ENCODE measurements at regions not wholly inside any gene's neighbourhood (a gene's known extent, or its start where the extent isn't known, plus 50 kb on each side); places are given as distances from the start of the nearest gene placed in this dataset.

DNA sequence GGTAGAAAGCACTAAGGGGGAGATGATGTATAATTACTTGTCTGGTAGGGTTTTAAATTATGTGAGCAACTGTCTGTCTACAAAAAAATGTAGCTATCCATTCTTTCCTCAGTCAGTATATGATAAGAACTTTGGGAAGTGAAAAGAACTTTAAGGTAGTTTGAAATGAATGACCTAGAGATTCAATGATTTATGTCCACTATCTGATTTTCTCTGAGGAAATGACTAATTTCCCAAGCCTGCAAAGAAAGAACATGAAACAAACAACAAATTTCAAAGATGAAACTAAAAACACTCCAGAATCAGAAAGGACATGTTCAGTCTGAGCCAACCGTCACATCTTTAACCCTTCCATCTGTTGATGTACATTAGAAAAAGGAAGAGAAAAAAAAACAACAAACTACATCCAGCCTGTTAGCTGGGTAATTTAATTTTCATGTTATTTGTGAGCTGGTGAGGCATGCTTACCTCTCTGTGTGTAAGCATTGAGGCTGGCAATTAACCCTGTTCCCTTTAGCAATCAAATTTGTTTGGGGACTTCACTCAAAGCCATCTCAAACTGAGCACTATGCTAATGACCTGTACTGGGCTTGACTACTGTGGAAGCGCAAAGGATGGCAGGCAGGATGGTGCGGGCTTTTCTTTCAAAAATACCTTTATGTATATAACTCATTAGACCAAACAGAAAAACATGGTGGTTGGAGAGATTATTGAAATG, 220.1 kb downstream of the TUSC7 start:
- no peak for DNase-seq (ENCODE audit: low read depth)

DNA sequence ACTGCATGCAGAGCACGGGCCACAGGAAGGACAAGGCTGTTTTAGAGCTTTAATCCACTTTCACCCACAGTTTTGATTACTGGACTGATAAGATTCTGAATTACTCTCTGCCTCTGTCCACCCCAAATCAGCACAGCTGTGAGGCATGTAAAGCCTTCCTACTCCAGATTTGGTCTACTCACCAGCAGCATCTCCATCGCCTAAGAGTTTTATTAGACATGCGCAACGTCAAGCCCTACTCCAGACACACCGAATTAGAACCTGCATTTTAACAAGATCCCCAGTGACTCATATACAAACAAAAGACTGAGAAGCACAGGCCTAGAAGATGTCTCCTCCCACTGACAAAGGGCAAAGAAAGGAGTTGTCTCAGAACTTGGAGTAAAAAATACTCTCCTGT, 221.2 kb downstream of the TUSC7 start:
- DNase-seq (ENCODE audit: low read depth): no peak

DNA sequence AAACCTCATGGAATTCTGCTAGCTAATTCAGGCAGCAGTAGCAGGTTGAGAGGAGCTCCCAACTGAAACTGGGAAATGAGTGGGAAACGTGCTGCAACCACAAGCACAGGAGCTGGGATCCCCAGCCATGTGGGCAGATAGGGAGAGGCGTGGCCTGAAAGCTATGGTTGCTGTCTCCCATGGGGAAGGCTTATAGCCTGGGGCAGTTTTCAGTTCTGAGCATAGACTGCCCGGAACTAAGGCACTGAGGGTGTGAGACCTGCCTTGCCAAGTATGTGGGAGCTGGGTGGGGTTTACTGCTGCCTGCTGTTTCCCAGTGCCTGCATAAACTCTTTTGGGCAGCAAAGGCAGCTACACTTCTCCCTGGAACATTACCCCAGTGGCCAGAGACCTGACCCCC, 229.5 kb downstream of the TUSC7 start:
- no peak for DNase-seq (ENCODE audit: low read depth)

DNA sequence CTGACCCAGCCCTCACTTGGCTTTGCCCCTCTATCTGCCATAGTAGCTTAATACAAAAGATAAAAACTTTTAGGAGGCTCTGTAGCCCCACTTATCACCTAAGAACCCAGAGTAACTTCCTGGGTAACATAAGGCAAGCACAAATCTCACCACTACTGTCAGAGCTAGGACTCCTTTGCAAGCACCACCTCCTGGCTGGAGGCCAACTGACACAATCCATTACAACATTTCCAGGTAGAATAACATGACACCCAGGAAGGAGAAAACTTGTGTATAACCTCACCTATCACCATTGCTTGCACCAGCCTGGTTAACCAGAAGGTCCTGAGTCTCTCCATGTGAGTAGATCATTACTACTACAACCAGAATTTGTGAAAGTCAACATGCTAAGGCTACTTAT, 230.0 kb downstream of the TUSC7 start:
- DNase-seq (ENCODE audit: low read depth): no peak

DNA sequence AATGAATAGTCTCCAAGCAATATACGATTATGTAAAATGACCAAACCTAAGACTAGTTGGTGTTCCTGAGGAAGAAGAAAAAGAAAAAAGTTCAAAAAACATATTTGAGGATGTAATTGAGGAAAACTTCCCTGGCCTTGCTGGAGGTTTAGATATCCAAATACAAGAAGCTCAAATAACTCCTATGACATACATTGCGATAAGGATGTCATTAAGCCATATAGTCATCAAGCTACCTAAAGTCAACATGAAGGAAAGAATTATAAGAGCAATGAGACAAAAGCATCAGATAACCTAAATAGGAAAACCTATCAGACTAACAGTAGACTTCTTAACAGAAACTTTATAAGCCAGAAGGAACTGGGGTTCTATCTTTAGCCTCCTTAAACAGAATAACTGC, 231.1 kb downstream of the TUSC7 start:
- no peak for DNase-seq (ENCODE audit: low read depth)

DNA sequence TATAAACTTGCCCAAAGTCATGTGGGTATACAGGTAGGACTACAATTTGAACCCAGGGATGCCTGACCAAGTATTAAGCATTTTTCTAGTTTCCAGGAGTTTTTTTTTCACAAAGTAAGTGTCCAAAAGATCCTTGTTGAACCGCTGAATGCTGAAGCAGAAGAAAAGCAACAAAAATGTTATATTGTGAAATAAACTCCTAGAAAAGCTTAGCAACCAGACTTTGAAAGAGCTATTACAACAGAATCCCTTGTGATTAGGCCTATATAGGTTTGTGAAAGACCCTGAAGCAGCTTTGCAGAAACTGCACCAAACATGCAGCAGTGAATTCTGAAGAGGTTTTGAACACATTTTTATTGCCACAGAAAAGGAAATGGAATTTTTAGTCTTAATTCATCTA, 236.8 kb downstream of the TUSC7 start:
- no peak for DNase-seq (ENCODE audit: low read depth)

DNA sequence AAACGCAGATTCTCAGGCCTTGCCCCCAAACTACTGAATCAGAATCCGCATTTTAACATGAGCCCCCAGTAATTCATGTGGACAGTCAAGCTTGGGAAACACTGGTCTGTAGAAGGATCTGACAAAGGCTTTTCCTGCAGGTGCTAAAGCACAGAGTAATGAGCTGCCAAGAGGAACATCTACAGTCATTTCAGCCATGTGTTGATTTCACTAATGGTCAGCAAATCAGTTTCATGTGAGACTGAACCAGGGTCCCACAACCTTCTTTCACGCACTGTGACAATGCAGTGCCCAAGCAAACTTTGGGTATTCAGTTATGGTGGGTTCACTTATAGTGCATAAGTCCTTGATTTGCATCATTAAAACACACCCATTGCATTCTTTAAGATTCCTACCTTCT, 237.6 kb downstream of the TUSC7 start:
- DNase-seq (ENCODE audit: low read depth): no peak

DNA sequence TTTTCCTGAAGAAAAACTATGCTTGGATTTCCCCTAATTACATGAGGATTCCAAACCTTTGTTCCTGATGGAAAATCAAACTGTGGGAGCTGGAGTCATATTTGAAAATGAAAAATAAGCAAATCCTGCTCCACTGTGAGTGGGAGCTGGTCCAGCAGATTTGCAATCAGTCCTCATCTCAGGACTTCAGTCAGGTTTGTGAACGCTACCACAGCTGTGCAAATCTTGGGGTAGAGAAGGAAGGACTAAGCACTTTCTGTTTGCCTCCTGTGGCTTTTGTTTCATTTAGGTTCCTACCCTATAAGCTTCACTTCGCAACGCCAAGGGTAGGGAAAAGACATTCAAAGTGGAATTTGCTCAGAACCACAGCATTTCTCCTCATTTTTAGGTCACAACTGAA, 238.2 kb downstream of the TUSC7 start:
- no peak for DNase-seq (ENCODE audit: low read depth)

DNA sequence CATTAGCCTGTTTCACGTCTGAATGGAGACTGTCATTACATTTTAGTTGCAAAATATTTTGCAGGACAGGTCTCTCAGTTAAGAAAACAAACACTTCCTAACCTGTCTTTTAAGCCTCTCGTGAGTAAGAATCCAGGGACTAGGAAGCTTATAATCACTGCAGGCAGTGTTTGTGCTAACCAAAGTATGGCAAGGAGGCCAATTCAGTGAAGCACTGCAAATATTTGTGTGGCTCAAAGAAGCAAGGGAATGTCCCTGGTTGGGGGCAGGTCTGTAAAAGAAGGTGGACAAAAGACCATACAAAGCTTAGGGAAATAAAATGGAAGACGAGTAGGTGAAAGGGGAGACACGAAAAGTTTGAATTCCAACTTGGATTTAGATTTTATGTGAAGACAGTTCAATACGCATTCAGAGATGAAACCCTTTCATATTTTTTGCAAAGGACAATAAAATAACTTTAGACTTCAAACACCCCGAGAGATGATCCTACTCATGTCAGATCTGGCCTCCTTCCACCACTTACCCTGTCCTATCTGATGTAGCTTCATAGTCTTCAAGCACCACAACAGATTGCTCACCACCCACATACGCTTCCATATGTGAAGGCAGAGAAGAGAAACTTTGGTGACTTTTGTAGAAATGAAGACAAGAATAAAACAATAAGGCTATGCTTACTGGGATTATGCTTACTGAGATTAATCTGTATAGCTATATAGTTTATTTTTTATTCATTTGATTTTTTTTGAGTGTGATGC, 240.9 kb downstream of the TUSC7 start:
- DNase-seq (ENCODE audit: low read depth): no peak

DNA sequence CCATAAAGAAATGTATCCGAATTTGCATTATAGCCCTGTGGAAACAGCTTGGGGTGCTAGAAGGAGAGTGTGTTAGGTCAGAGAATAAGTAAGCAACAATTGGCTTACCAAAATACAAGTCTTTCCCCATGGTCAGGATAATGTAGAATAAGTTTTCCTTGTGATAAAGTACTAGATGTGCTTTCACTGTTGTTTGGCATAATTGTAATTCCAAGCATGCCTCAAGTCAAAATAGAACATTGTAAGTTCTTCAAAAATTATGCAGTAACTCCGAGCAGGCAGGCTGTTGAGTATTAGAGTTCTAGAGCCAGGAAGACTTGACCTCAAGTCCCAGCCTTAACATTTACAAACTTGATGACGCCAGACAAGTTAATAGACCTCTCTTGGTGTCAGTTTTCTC, 242.0 kb downstream of the TUSC7 start:
- DNase-seq (ENCODE audit: low read depth): no peak

DNA sequence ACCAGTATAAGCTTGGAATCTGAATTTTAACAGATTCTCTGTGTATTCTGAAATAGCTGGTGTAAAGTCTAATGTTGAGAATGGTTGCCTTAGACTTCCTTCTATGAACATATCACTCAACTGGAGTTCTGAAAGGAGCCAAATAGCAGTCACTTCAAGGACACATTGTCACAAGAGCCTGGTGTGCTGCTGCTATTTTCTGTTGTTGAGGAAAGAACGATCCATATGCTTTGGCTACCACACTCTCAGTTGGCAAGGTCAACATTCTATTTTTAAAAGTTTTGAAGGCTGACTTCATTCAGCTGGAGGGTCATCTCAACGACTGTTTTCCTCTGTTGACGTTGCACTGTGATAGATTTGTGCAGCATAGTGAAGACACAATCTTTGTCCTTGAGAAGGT, 248.7 kb downstream of the TUSC7 start:
- no peak for DNase-seq (ENCODE audit: low read depth)

DNA sequence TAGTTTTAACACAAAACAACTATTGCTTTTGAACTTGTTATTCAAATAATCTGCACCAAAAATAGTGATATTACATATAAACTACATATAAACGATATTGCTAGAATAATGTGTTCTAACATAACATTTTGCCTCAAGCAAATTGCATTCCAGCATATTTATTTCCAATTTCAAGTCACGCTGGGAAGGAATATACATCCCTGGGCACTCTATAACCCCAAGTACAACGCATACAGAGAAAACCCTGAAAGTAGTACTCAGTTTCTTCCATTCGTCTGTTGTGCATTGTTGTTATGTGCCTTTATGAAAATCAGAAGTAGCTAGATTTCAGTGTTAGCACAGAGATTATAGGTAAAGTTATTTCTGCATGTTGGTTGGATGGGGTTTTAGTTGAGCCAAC, 251.5 kb downstream of the TUSC7 start:
- no peak for DNase-seq (ENCODE audit: low read depth)

DNA sequence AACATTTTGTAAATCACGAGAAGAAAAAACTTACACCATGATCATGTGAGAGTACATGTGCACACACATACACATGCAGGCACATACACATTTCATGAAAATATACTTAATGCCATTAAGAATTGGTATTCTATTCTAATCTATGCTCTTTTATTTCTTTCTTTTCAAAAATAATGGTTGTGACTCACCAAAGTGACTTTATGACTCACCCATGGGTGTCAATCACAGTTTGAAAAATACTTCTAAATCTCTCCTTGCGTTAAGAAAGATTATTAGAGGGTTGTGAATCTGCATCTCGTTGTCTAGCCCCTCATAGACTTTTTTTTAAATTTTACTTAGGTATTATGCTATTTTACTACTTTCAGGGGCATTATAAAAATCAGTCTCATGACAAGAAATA, 254.2 kb downstream of the TUSC7 start:
- no peak for DNase-seq (ENCODE audit: low read depth)

DNA sequence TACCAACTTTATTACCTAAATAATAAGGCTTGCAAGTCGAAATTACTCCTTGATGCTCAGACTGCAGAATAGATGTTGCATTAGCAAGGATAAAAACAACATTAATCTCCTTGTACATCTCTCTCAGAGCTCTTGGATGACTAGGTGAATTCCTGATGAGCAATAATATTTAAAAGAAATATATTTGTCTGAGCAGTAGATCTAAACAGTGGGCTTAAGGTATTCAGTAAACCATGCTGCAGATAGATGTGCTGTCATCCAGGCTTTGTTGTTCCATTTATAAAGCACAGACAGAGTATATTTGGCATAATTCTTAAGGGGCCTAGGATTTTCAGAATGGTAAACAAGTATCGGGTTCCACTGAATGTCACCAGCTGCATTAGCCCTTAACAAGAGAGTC, 257.1 kb downstream of the TUSC7 start:
- no peak for DNase-seq (ENCODE audit: low read depth)

DNA sequence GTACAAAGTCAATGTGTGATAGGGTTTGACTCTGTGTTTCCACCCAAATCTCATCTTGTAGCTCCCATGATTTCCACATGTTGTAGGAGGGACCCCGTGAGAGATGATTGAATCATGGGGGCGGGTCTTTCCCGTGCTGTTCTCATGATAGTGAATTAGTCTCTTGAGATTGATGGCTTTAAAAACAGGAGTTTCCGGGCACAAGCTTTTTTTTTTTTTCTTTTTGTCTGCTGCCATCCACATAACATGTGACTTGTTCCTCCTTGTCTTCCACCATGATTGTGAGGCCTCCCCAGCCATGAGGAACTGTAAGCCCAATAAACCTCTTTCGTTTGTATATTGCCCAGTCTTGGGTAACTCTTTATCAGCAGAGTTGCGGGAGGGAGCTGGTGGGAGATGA, 259.6 kb downstream of the TUSC7 start:
- no peak for DNase-seq (ENCODE audit: low read depth)

DNA sequence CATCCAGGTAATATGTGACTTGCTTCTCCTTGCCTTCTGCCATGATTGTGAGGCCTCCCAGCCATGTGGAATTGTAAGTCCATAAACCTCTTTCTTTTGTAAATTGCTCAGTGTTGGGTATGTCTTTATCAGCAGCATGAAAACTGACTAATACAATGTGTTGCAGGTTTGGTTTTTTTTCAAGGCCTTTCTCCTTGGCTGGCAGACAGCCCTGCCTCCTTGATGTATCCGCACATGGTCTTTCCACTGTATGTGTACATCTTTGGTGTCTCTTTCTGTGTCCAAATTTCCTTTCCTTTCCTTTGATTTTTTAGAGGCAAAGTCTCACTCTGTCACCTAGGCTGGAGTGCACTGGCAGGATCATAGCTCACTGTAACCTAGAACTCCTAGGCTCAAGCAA, 260.1 kb downstream of the TUSC7 start:
- DNase-seq (ENCODE audit: low read depth): no peak

DNA sequence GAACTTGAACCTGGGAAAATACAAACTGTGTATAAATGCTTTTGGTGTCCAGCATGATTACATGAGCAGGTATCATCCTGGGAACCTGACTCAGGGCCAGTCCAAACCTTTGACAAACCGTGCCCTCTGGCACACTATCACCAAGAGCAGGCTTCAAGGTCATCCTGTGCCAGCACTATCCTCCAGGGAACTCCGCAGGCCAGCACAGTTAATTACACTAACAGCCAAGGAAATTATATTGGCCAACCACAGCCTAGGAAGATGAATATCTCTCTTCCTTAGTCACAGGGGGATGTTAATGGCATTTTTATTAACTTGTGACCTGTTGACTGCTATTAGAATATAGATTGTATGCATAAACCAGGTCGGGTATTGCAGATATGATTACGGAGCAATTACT, 262.0 kb downstream of the TUSC7 start:
- DNase-seq (ENCODE audit: low read depth): no peak

DNA sequence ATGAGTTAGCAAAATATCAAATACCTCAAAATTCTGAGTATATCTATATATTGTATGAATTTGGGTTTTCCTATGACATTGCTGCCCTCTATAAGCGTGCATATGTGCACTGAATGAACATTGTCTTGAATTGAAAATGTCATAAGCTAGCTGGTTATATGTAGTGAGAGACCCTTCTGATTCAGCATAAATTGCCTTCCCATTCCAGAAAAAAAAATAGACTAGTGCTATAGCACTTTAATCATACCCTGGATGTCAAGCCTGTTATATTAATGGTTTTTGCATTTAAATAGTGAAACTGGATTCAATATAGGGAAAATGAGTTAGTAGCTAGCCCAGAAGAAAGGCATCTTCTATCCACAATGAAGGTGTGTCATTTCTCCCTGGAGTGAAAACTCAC, 265.1 kb downstream of the TUSC7 start:
- DNase-seq (ENCODE audit: low read depth): no peak

DNA sequence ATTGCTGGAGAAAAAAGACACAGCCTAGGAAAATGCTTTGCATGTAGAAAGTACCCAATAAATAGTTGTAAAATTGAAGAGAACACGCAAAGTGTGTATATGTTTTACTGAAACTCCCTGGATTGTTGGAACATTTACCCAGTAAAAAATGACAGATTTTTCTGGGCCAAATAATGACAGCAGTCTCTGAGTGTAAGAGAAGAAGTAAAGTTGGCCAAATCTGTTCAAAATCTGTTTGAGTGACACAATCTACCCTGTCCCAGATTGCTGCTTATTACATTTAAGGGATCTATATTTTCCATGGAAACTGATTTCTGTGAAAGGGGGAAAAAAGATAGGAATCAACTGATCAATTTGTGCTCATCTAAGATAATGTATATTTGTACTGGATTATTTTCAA, 267.9 kb downstream of the TUSC7 start:
- no peak for DNase-seq (ENCODE audit: low read depth)

DNA sequence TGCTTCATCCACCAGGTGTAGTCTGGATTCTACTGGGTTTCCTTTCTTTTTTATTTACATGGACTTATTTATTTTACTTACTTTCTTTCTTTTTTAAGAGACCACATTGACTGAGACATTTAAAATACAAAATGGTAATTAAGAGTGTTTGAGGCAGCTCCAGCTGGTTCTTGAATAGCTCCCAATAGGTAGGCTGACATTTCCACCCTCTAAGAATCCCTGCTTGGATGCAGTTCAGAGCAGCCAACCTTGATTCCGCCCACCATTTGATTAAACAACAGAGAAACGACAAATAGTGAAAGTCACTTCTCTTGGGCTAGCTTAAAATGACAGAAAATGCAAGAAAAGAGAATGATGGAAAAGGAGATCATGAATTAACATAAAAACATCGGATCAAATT, 270.5 kb downstream of the TUSC7 start:
- DNase-seq (ENCODE audit: low read depth): no peak

DNA sequence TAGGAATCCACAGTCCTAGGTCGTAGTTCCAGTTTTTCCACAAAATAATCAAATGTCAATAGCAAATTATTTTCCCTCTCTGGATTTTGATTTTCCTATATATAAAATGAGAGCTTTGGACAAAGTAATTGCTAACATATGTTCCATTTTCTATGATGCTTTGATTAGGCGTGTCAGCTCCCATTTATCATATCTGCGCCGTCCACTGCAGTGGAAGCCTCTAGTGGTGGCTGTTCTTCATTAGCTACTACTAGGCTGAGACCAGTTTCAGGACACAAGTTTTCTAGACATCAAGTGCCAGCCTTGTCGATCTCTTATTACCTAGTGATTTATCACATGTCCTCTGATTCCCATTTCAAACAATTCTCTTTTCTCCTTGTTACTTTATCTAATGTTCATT, 271.5 kb downstream of the TUSC7 start:
- no peak for DNase-seq (ENCODE audit: low read depth)

DNA sequence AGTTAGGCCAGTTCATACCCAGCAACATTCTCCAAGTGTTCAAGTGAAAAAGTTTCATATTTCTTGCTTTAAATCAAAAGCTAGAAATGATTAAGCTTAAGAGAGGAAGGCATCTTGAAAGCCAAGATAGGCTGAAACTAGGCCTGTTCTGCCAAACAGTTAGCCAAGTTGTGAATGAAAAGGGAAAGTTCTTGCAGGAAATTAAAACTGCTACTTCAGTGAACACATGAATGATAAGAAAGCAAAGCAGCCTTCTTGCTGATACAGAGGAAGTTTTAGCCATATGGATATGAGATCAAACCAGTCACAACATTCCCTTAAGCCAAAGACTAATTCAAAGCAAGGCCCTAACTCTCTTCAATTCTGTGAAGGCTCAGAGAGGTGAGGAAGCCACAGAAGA, 274.7 kb downstream of the TUSC7 start:
- no peak for DNase-seq (ENCODE audit: low read depth)

DNA sequence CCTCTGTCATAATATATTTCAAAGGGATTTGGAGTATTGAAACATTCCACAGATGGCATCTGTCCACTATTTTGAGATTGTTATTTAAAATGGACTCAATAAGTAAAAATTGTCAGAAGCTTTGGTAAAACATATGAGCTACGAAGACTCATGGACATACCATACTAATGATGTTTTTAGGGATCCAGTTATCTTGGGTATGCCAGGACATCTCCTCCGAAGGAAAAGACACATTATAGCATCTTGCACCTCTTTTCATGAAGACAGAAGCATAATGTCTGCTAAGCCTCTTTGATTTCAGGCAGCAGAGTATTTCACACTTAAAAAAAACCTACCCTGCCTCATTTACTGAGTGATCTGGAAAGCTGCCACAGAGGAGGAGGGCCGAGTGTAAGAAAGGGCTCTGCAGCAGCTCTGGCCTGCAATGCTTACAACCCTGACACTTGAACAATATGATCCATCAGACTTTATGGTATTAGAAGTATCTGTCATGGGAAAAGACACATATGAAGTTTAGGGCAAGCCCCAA, 284.8 kb downstream of the TUSC7 start:
- no peak for DNase-seq (ENCODE audit: low read depth)

DNA sequence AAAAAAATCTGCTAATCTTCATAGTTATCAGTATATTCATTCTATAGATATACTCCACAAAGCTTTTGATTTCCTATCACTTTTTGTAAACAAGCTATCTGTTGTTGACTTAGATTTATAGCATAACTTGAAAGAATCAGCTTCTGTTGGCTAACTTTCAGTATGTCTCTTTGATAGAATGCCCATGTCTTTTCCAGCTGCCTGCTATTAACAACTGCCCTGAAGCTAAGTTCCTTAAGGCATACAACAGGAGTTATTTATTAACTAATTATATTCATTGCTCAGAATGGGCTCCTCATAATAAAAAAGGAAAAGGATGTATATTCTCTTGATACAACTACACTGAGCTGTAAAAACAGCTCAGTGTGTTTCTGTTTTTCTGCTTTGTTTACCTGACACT, 293.9 kb downstream of the TUSC7 start:
- no peak for DNase-seq (ENCODE audit: low read depth)

All from stimulated activated CD8-positive, alpha-beta memory T cell treated with anti-CD3 and anti-CD28 coated beads, Interleukin-7, amount 100 ng/mL, for 24 hours (primary cell).